HUDEP-2 (cell line): ENCODE measurements at regions not wholly inside any gene's neighbourhood (a gene's known extent, or its start where the extent isn't known, plus 50 kb on each side); places are given as distances from the start of the nearest gene placed in this dataset.

ENCODE experiments used
- DNase-seq, 76 experiments: peaks; one replicate each; lab custom pipeline; 2025; ENCODE audit not compliant: unreplicated experiment in 76 of 76; lab: John Stamatoyannopoulos, UW

- no peak for DNase-seq
Observed at GRCh38 chr13:69450245-69450644, 657.4 kb upstream of the ATXN8OS start.

DNA sequence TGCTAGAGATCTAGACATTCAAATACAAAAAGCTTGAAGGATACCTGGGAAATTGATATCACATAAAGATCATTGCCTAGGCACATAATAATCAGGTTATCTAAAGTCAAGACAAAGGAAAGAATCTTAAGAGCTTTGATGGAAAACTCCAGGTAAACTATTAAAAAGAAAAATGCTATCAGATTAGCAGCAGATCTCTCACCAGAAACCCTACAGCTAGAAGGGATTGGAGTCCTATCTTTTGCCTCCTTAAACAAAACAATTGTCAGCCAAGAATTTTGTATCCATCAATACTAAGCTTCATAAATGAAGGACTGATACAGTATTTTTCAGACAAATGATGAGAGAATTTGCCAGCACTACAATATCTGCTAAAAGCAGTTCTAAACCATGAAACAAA lies 682.4 kb upstream of the ATXN8OS start:
- no peak for DNase-seq

DNA sequence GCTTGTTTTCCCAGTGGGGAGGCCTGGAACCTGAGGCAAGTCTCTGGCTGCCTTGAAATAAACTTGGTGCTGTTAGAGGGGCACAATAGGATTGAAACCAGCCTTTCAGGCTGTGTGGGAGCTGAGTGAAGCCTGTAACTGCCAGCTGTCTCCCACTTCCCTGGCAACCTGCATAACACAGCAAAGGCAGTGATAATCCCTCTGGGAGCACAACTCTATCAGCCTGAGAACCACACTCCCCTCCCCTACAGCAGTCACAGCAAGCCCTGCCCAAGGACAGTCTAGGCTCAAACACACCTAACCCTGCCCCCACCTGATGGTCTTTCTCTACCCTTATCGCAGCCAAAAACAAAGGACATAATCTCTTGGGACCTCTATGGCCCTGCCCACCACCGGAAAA lies 683.8 kb upstream of the ATXN8OS start:
- no peak for DNase-seq

DNA sequence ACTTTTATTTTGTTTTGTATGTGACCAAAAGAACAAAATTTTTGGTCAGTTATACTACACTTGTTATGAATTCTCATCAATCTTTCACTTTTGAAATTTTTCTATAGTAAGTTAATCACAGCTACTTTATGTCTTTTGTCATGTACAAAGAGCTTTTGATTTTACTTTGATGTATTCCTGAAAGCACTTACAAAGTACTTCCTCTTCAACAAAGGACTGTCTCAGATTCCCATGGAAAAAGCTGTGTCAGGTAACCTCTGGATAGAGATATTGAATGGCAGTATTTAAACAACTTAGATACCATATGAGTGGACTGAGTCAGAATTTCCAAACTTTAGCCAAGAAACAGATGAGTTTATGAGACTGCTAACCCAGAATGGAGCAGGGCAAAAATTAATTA lies 689.3 kb upstream of the ATXN8OS start:
- DNase-seq = no peak

GRCh38 chr13:69410761-69411160 lies 696.9 kb upstream of the ATXN8OS start:
- no peak for DNase-seq

- DNase-seq = no peak
Observed at GRCh38 chr13:69391756-69392155, 715.9 kb upstream of the ATXN8OS start.

DNA sequence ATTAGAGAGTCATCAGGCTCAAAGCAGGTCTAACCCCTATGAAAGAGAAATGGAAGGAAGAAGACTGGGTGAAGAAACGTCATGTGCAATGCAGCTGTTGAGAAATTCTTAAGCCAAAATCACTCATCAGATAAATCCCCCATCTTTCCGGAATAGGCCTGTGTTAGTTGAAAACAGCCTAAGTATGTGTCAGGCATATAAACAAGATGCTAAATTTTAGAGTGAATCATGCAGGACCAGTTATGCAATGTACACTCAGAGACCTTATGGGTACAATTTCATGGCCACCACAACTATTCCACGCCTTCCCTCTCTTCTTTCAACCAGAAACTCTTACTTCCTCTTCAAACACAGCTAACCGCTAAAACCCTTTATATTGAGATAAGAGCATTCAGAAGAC lies 717.7 kb upstream of the ATXN8OS start:
- no peak for DNase-seq

GRCh38 chr13:69373747-69374425 lies 733.7 kb upstream of the ATXN8OS start:
- DNase-seq = no peak

DNA sequence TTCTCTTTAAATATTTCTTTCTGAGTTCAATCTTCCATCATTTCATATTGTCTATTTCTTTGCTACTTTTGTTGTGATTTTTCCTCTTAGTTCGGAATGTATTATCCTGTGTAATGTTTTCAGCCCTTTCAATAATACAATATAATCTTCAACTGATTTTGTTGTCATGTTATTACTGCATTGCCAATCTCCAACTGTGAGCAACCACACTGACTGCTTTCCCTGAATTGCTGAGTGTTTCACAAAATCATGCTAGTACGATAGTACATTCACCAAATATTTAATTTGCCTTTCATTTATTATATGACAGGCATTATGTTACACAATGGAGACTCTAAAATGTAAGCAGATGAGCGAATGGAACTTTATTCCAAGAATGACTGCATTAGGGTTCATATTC lies 744.3 kb upstream of the ATXN8OS start:
- no peak for DNase-seq

GRCh38 chr13:69331245-69331644 lies 776.4 kb upstream of the ATXN8OS start:
- DNase-seq = no peak

- DNase-seq = no peak
Observed at GRCh38 chr13:69324090-69324886, 783.3 kb upstream of the ATXN8OS start.

GRCh38 chr13:69319656-69320055 lies 788.0 kb upstream of the ATXN8OS start:
- no peak for DNase-seq

DNA sequence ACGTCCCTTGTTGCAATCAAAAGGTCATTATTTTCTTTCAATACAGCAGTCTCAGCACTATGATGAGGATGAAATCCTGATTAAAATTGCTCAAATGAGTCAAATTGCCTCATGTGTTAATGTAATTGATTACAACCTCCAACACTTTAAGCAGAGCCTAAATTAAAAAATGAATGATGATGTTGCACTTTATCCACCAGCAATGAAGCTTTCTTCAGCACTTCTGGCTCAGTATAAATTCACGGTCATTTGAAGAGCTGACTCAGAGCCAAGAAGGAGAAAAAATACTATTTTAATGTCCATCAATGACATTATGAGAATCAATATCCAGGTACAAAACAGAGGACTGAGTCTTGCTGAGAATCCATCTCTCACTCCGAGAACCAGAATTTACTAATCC lies 792.6 kb upstream of the ATXN8OS start:
- no peak for DNase-seq

GRCh38 chr13:69306766-69307165 lies 800.9 kb upstream of the ATXN8OS start:
- DNase-seq = no peak

DNA sequence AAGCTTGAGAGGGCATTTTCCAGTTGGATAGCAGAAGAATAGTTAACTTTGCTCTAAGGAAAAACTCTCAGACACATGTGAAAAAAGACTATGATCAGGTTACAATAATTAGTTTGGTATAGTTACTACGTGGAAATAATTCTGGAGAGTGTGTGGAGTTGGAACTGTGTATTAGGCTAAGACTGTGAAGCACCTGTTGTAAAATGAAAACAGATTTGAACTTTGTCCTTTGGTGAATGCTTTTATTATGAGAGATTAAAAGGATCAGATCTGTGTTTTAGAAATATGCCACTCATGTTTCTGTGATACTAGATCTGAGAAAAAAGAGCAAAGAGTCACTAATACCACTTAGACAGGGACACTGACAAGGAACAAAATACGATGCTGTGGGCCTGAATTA lies 807.5 kb upstream of the ATXN8OS start:
- DNase-seq = no peak

GRCh38 chr13:69296130-69296529 lies 811.5 kb upstream of the ATXN8OS start:
- DNase-seq = no peak

DNA sequence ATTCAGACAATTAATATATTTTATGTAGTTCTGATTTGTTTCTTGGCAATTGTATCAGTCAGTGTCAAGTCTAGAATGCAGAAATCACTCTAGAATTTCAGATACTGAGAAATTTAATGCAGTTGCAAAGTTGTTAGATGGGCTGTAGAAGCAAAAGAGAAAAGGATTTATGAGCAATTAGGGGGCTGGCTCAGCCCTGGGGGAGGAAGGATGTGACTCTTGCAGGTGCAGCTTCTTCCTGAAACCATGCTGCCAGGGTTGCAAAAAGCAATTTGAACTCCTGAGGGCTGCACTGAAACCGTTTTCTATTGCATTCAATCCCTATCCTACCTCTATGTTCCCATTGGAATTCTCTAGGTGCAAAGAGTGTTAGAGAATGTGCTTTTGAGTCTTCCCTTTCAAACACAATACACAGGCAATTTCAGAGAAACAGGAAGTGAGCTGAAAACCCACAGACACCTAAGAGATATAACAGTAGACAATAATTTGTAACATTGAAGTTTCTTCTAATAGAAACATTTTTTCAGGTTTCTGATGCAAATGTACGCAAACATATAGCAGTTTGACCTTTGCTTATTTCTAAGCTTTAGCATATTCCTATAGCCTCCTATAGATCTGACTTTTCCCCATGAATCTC lies 814.7 kb upstream of the ATXN8OS start:
- no peak for DNase-seq

DNA sequence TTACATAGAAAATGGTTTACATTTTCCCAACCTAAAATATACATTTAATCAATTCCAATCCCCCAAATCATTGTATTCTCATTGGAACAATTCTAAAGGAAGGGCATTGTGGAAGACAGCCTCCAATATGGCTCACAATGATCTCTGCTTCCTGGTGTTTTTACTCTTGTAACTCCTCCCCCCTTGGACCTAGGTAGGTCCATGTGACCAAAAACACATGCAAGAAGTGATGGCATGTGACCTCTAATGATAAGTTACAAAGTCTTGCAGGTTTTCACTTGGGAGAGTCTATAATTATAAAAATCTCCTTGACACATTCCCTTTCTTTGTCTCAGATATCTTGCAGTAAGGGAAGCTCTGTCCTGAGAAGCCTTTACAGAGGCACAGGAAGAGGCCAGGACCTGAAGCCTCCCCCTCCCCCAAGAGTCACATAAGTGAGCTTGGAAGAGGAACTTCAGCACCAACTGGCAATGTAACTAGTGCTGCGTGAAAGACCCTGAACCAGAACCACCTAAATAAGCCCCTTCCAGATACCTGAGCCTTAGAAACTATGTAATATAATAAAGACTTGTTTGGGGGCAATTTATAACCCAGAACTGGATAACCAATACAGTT lies 816.2 kb upstream of the ATXN8OS start:
- no peak for DNase-seq

DNA sequence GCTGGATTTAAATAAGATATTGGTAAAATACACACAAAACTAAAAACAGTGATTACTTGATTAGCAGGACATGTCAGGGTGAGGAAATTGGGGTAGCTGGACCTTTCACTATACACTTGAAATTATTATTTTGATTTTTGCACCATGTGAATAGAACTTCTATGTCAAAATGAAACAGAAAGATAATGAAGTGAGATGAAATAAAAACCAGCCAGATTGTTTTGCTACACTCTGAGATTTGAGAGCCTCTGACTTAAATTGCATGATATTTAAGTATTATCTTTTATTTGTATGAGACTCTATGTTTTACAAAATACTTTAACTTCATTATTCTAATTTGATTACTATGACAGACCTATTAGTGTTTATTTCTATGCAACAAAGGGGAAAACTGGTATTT lies 819.6 kb upstream of the ATXN8OS start:
- no peak for DNase-seq

- no peak for DNase-seq
Observed at GRCh38 chr13:69287050-69287698, 820.5 kb upstream of the ATXN8OS start.

DNA sequence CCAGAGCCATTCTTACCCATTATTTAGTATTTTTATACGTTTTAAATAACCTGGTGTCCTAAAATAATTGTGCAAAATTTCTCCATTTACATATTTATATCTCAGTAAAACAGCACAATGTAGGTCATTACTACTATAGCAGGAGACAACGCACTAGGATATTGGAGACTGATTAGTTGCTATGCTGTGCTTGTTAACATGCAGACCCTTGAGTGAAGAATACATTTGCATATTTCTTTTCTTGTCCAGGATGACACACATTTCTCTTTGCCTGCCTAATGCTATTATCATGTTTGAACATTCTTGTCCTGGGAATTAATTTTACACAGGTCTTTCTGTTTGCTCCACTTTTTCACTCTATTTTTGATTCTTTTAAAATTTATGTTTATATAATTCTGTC lies 823.8 kb upstream of the ATXN8OS start:
- DNase-seq = no peak
